Activated CD8-positive, alpha-beta T cell treated with anti-CD3 and anti-CD28 coated beads for 36 hours (primary cell): ENCODE measurements at regions not wholly inside any gene's neighbourhood (a gene's known extent, or its start where the extent isn't known, plus 50 kb on each side); places are given as distances from the start of the nearest gene placed in this dataset.

Experiments used
- ATAC-seq: fragments of 200-7000 bp; cut with Tn5 transposase; one replicate; pipeline ENCODE4 v1.10.0; 2021; ENCODE audit warnings: mild to moderate bottlenecking, moderate library complexity
- CTCF ChIA-PET: fragments of 350-600 bp; sonication (Branson Sonifier 250); formaldehyde crosslinking; loops from one replicate; lab custom pipeline; 2021; ENCODE audit warnings: antibody characterized with exemption; lab: Charles Lee
- POLR2A ChIA-PET: fragments of 350-600 bp; sonication (Branson Sonifier 250); formaldehyde crosslinking; loops from one replicate; lab custom pipeline; 2021; ENCODE audit warnings: antibody characterized with exemption; lab: Charles Lee
- DNase-seq: peaks from one replicate; pipeline ENCODE4 v3.0.0-alpha.2; 2020
- H3K27ac Mint-ChIP-seq: one replicate; pipeline ENCODE4 v1.8.0; 2021; ENCODE audit warnings: mild to moderate bottlenecking, mixed read lengths
- H3K27me3 Mint-ChIP-seq: one replicate; pipeline ENCODE4 v1.8.0; 2021; ENCODE audit warnings: mixed read lengths
- H3K36me3 Mint-ChIP-seq: one replicate; pipeline ENCODE4 v1.8.0; 2021; ENCODE audit warnings: low read depth, mixed read lengths
- H3K4me1 Mint-ChIP-seq: one replicate; pipeline ENCODE4 v1.8.0; 2021; ENCODE audit warnings: low read depth, mixed read lengths
- H3K4me3 Mint-ChIP-seq: one replicate; pipeline ENCODE4 v1.8.0; 2021; ENCODE audit warnings: mild to moderate bottlenecking, moderate library complexity, mixed read lengths
- H3K9me3 Mint-ChIP-seq: one replicate; pipeline ENCODE4 v1.8.0; 2021; ENCODE audit warnings: mixed read lengths
- CTCF ChIP-seq: fragments of 200-600 bp; IDR thresholded peaks from one replicate; pipeline ENCODE4 v1.8.0; 2022; ENCODE audit warnings: antibody characterized with exemption, mild to moderate bottlenecking
- intact Hi-C: fragments of 100-400 bp; cut with micrococcal nuclease; formaldehyde crosslinking; loops from one replicate; pipeline ENCODE4 v1.10.0; 2022

GRCh38 chr6:85747093-85747492 is 104.4 kb upstream of the SYNCRIP start:
- DNase-seq = no peak

DNA sequence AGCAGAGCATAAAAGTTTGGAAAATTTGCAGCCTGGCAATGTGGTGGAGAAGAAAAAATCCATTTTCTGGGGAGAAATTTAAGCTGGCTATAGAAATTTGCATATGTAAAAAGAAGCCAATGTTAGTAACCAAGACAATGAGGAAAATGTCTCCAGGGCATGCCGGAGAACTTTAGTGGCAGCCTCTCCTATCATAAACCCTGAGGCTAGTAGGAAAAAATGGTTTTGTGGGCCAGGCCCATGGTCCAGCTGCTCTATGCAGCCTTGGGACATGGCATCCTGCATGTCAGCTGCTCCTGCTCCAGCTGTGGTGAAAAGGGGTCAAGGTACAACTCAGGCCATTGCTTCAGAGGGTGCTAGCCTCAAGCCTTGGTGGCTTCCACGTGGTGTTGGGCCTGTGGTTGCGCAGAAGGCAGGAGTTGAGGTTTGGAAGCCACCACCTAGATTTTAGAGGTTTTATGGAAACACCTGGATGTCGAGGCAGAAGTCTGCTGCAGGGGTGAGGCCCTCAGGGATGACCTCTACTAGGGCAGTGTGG is 101.8 kb upstream of the SYNCRIP start:
- Mint-ChIP-seq H3K4me3 (no peak overlapping the region), H3K27ac (no peak overlapping the region), H3K27me3 (peaks cover 3% of the 10 kb centered on the region), H3K36me3 (no peaks in the 10 kb centered on the region), H3K4me1 (no peaks in the 10 kb centered on the region), H3K9me3 (no peaks in the 10 kb centered on the region)
- ATAC-seq (no peak), DNase-seq (no peak)
- ChIA-PET POLR2A (no interaction called here), CTCF (no interaction called here)
- intact Hi-C loops = no loop called here
- TF ChIP-seq CTCF = no peak

More at GRCh38 chr6:85747093-85747492, 104.4 kb upstream of the SYNCRIP start:
- Mint-ChIP-seq H3K27me3 (peaks cover 8% of the 10 kb centered on the region), H3K36me3 (no peaks in the 10 kb centered on the region), H3K4me1 (no peaks in the 10 kb centered on the region), H3K9me3 (no peaks in the 10 kb centered on the region), H3K4me3 (no peak overlapping the region), H3K27ac (no peak overlapping the region)
- CTCF ChIA-PET = no interaction called here
- POLR2A ChIA-PET = no interaction called here
- intact Hi-C loops = no loop called here
- no peak for ATAC-seq
- TF ChIP-seq CTCF = no peak

DNA sequence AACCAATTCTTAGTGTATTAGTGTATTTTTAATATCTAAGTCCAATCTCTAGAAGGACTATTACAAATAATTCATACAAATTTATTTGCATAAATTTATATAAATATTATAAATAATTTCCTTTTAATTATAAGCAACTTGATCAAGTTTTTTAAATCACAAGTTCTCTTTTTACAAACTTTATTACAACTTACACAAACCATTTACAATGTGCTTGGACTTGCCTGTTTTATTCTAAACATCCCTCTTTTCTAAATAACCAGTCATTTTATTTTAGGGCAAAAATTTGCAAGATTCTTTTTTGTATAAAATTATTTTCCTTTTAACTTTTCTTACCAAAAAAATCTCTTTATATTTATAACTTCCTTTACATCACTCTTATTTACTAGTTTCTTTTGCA is 83.5 kb upstream of the SYNCRIP start:
- ChIA-PET POLR2A (no interaction called here), CTCF (no interaction called here)
- Mint-ChIP-seq H3K27me3 (peaks cover 6% of the 10 kb centered on the region), H3K27ac (no peak overlapping the region), H3K36me3 (no peaks in the 10 kb centered on the region), H3K4me1 (no peaks in the 10 kb centered on the region), H3K4me3 (no peak overlapping the region), H3K9me3 (no peaks in the 10 kb centered on the region)
- TF ChIP-seq CTCF = no peak
- intact Hi-C loops = no loop called here
- ATAC-seq = no peak
- DNase-seq = no peak

DNA sequence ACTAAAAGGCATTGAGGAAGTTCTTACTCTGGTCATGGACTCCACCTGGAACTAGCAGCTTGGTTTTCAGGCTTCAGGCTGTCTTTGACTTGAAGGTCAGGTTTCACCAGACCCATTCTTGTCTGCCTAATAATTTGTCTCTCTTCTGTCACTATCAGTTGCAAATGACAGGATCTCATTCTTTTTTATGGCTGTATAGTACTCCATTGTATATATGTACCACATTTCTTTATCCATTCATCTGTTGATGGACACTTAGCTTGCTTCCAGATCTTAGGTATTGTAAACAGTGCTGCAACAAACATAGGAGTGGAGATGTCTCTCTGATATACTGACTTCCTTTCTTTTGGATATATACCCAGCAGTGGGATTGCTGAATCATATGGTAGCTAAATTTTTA is 73.1 kb upstream of the SYNCRIP start:
- intact Hi-C loops = no loop called here
- H3K27me3 Mint-ChIP-seq = no peaks in the 10 kb centered on the region
- no peaks in the 10 kb centered on the region for H3K36me3 Mint-ChIP-seq
- ChIA-PET POLR2A (no interaction called here), CTCF (no interaction called here)
- DNase-seq (no peak), ATAC-seq (no peak)
- no peaks in the 10 kb centered on the region for H3K4me1 Mint-ChIP-seq
- no peak overlapping the region for H3K4me3 Mint-ChIP-seq
- TF ChIP-seq CTCF = no peak
- peaks cover 8% of the 10 kb centered on the region for H3K9me3 Mint-ChIP-seq
- no peak overlapping the region for H3K27ac Mint-ChIP-seq

DNA sequence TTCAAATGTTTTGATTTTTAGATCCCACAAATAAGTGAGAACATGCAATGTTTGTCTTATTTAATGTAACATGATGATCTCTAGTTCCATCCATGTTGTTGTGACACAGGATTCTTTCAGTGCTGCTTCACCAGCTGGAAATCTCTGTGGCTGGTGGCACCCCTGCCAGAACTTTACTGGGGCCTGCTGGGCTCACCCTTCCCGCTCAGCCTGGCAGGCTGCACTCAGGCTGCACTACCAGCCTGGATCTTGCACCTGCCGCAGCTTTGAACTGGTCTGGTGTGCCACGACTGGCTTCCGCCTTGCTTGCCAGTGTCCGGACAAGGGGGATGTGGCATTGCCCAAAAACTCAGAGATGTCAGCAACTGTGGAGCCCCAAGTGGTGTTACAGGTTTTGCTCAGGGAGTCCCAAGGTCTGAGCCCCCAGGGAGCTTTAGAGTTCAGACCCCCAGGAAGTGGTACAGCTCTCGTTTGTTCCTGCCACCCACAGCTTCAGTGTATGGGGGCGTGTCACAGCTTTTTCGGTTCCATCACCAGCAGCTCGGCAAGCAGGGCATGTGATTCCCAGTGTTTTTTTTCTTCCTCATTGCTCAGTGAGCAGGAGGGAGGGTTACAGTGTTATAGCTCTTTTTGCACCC is 72.3 kb upstream of the SYNCRIP start:
- ChIA-PET CTCF (no interaction called here), POLR2A (no interaction called here)
- H3K9me3 Mint-ChIP-seq = peaks cover 8% of the 10 kb centered on the region
- no peaks in the 10 kb centered on the region for H3K36me3 Mint-ChIP-seq
- ATAC-seq (no peak), DNase-seq (no peak)
- H3K27ac Mint-ChIP-seq = no peak overlapping the region
- H3K4me3 Mint-ChIP-seq = no peak overlapping the region
- intact Hi-C loops = no loop called here
- TF ChIP-seq CTCF = no peak
- H3K27me3 Mint-ChIP-seq = no peaks in the 10 kb centered on the region
- H3K4me1 Mint-ChIP-seq = no peaks in the 10 kb centered on the region
